Osteoblast (primary cell): ENCODE measurements at regions not wholly inside any gene's neighbourhood (a gene's known extent, or its start where the extent isn't known, plus 50 kb on each side); places are given as distances from the start of the nearest gene placed in this dataset.

Experiments
- DNase-seq: peaks from one replicate; pipeline ENCODE4 v3.0.0; 2011; ENCODE audit warnings: low spot score, mixed read lengths; ENCODE audit not compliant: insufficient read length; ENCODE audit errors: missing footprints
- H2AFZ ChIP-seq: 2 replicates; pipeline ENCODE4 v1.6.0; 2011; ENCODE audit warnings: mild to moderate bottlenecking, low read length
- H3K27ac ChIP-seq: 2 replicates; pipeline ENCODE4 v1.5.1; 2011; ENCODE audit warnings: mild to moderate bottlenecking, low read depth, low read length, moderate library complexity
- H3K27me3 ChIP-seq: 2 replicates; pipeline ENCODE4 v1.6.0; 2012; ENCODE audit warnings: mild to moderate bottlenecking, control low read depth, inconsistent platforms, low read length, moderate library complexity; ENCODE audit not compliant: insufficient read depth
- H3K36me3 ChIP-seq: 2 replicates; pipeline ENCODE4 v1.5.1; 2011; ENCODE audit warnings: mild to moderate bottlenecking, low read length, control low read depth, moderate library complexity; ENCODE audit not compliant: insufficient read depth
- H3K4me1 ChIP-seq: 2 replicates; pipeline ENCODE4 v1.5.1; 2011; ENCODE audit warnings: mild to moderate bottlenecking, low read length, control low read depth, moderate library complexity; ENCODE audit not compliant: insufficient read depth
- H3K4me2 ChIP-seq: 2 replicates; pipeline ENCODE4 v1.6.0; 2011; ENCODE audit warnings: mild to moderate bottlenecking, low read length; ENCODE audit not compliant: insufficient read depth
- H3K4me3 ChIP-seq: fragments of 200-600 bp; sonication (generic); 3 replicates; pipeline ENCODE4 v1.5.1; 2012; ENCODE audit warnings: mild to moderate bottlenecking, low read length, inconsistent platforms; ENCODE audit not compliant: insufficient read depth
- H3K79me2 ChIP-seq: 2 replicates; pipeline ENCODE4 v1.6.0; 2012; ENCODE audit warnings: mild to moderate bottlenecking, low read length, control low read depth, inconsistent platforms; ENCODE audit not compliant: insufficient read depth
- H3K9me3 ChIP-seq: 2 replicates; pipeline ENCODE4 v1.5.1; 2011; ENCODE audit warnings: low read depth, low read length, control low read depth
- H4K20me1 ChIP-seq: 2 replicates; pipeline ENCODE4 v1.6.0; 2012; ENCODE audit warnings: mild to moderate bottlenecking, low read length, control low read depth; ENCODE audit not compliant: insufficient read depth
- CTCF ChIP-seq: IDR thresholded peaks from 2 replicates; pipeline ENCODE4 v1.5.1; 2011; ENCODE audit warnings: mild to moderate bottlenecking, low read depth, low read length, moderate library complexity; ENCODE audit errors: extremely low read depth

- no peak overlapping the region for H3K4me2 ChIP-seq
- no peak overlapping the region for H3K4me3 ChIP-seq
- no peaks in the 10 kb centered on the region for H3K9me3 ChIP-seq
- no peak for DNase-seq
- no peak overlapping the region for H3K27ac ChIP-seq
- no peaks in the 10 kb centered on the region for H3K36me3 ChIP-seq
- no peak overlapping the region for H2AFZ ChIP-seq
- no peaks in the 10 kb centered on the region for H4K20me1 ChIP-seq
- no peaks in the 10 kb centered on the region for H3K27me3 ChIP-seq
- no peaks in the 10 kb centered on the region for H3K79me2 ChIP-seq
- H3K4me1 ChIP-seq: peaks cover 10% of the 10 kb centered on the region
- no peak for TF ChIP-seq CTCF
Observed at GRCh38 chr2:55759271-55759921, 65.8 kb upstream of the PNPT1 start.

- H3K79me2 ChIP-seq: no peaks in the 10 kb centered on the region
- H3K4me3 ChIP-seq: no peak overlapping the region
- no peaks in the 10 kb centered on the region for H3K9me3 ChIP-seq
- no peaks in the 10 kb centered on the region for H3K4me1 ChIP-seq
- no peaks in the 10 kb centered on the region for H4K20me1 ChIP-seq
- no peak overlapping the region for H3K4me2 ChIP-seq
- H3K27ac ChIP-seq: no peak overlapping the region
- H3K36me3 ChIP-seq: no peaks in the 10 kb centered on the region
- no peak for TF ChIP-seq CTCF
- no peaks in the 10 kb centered on the region for H3K27me3 ChIP-seq
- DNase-seq: no peak
- H2AFZ ChIP-seq: no peak overlapping the region
Observed at GRCh38 chr2:55751966-55752365, 58.3 kb upstream of the PNPT1 start.

- H3K4me3 ChIP-seq: no peak overlapping the region
- H3K36me3 ChIP-seq: no peaks in the 10 kb centered on the region
- no peak overlapping the region for H2AFZ ChIP-seq
- H3K4me2 ChIP-seq: no peak overlapping the region
- H3K27ac ChIP-seq: peak overlapping the region; percentile 53
- no peaks in the 10 kb centered on the region for H4K20me1 ChIP-seq
- peaks cover 7% of the 10 kb centered on the region for H3K4me1 ChIP-seq
- H3K9me3 ChIP-seq: no peaks in the 10 kb centered on the region
- DNase-seq: peak; percentile 77
- H3K27me3 ChIP-seq: no peaks in the 10 kb centered on the region
- TF ChIP-seq CTCF: no peak
- H3K79me2 ChIP-seq: no peaks in the 10 kb centered on the region
Observed at GRCh38 chr2:55743583-55743982, 49.9 kb upstream of the PNPT1 start.
